Naive thymus-derived CD4-positive, alpha-beta T cell (primary cell): ENCODE measurements at regions not wholly inside any gene's neighbourhood (a gene's known extent, or its start where the extent isn't known, plus 50 kb on each side); places are given as distances from the start of the nearest gene placed in this dataset.

ENCODE experiments used
- ATAC-seq: fragments of 150-1000 bp; cut with Tn5 transposase; 2 replicates; pipeline ENCODE4 v1.10.0; 2021; ENCODE audit warnings: mild to moderate bottlenecking, moderate library complexity
- CTCF ChIA-PET: fragments of 350-600 bp; sonication (Branson Sonifier 250); formaldehyde crosslinking; loops from one replicate; lab custom pipeline; 2021; ENCODE audit warnings: antibody characterized with exemption; lab: Charles Lee
- POLR2A ChIA-PET: fragments of 350-600 bp; sonication (Branson Sonifier 250); formaldehyde crosslinking; loops from one replicate; lab custom pipeline; 2021; ENCODE audit warnings: antibody characterized with exemption, inconsistent platforms; lab: Charles Lee
- DNase-seq, 9 donors: peaks; one replicate each; pipeline versions ENCODE4 v3.0.0 to v3.0.0-alpha.2; 2020 to 2022; ENCODE audit warnings: mixed read lengths in 1 of 9
- H3K27ac ChIP-seq: one replicate; pipeline ENCODE4 v1.7.0; 2013; ENCODE audit warnings: mild to moderate bottlenecking, low read depth, low read length, moderate library complexity
- H3K27me3 ChIP-seq, 2 donors: one replicate each; pipeline ENCODE4 v1.7.0; 2013; ENCODE audit warnings: low read length in 2 of 2, mild to moderate bottlenecking in 2 of 2, moderate library complexity in 2 of 2; ENCODE audit not compliant: control insufficient read depth in 2 of 2, insufficient read depth in 2 of 2
- H3K36me3 ChIP-seq, 3 experiments: 1 replicate in 2 of 3; 2 replicates in 1 of 3; pipeline ENCODE4 v1.7.0; 2013; ENCODE audit warnings: low read length in 3 of 3, mild to moderate bottlenecking in 3 of 3, moderate library complexity in 1 of 3; ENCODE audit not compliant: insufficient read depth in 3 of 3, control insufficient read depth in 2 of 3
- H3K4me1 ChIP-seq, 2 donors: one replicate each; pipeline ENCODE4 v1.7.0; 2013; ENCODE audit warnings: low read length in 2 of 2, mild to moderate bottlenecking in 2 of 2, moderate library complexity in 1 of 2; ENCODE audit not compliant: control insufficient read depth in 2 of 2, insufficient read depth in 2 of 2
- H3K4me3 ChIP-seq: 2 replicates; pipeline ENCODE4 v1.7.0; 2013; ENCODE audit warnings: mild to moderate bottlenecking, low read length
- H3K9me3 ChIP-seq, 3 experiments: 1 replicate in 2 of 3; 2 replicates in 1 of 3; pipeline ENCODE4 v1.7.0; 2013; ENCODE audit warnings: low read length in 3 of 3; ENCODE audit not compliant: control insufficient read depth in 2 of 3
- H3K27ac Mint-ChIP-seq, 9 donors: one replicate each; pipeline ENCODE4 v1.8.0; 2020 to 2022; ENCODE audit warnings: mixed read lengths in 9 of 9, mild to moderate bottlenecking in 8 of 9, moderate library complexity in 5 of 9, inconsistent platforms in 2 of 9
- H3K27me3 Mint-ChIP-seq, 5 donors: one replicate each; pipeline ENCODE4 v1.8.0; 2021 to 2022; ENCODE audit warnings: mixed read lengths in 5 of 5, mild to moderate bottlenecking in 1 of 5
- H3K36me3 Mint-ChIP-seq, 5 donors: one replicate each; pipeline ENCODE4 v1.8.0; 2020 to 2022; ENCODE audit warnings: mixed read lengths in 5 of 5, mild to moderate bottlenecking in 3 of 5, inconsistent platforms in 1 of 5
- H3K4me1 Mint-ChIP-seq, 7 donors: one replicate each; pipeline ENCODE4 v1.8.0; 2020 to 2022; ENCODE audit warnings: mixed read lengths in 7 of 7, mild to moderate bottlenecking in 3 of 7, inconsistent platforms in 1 of 7
- H3K4me3 Mint-ChIP-seq, 10 donors: one replicate each; pipeline ENCODE4 v1.8.0; 2020 to 2022; ENCODE audit warnings: mild to moderate bottlenecking in 10 of 10, mixed read lengths in 10 of 10, moderate library complexity in 6 of 10, inconsistent platforms in 2 of 10
- H3K9me3 Mint-ChIP-seq, 11 donors: one replicate each; pipeline ENCODE4 v1.8.0; 2020 to 2022; ENCODE audit warnings: mixed read lengths in 11 of 11, mild to moderate bottlenecking in 4 of 11, inconsistent platforms in 1 of 11, moderate library complexity in 1 of 11
- intact Hi-C, 2 donors: fragments of 100-400 bp; cut with micrococcal nuclease; formaldehyde crosslinking; loops; one replicate each; pipeline ENCODE4 v1.15.1; 2023

DNA sequence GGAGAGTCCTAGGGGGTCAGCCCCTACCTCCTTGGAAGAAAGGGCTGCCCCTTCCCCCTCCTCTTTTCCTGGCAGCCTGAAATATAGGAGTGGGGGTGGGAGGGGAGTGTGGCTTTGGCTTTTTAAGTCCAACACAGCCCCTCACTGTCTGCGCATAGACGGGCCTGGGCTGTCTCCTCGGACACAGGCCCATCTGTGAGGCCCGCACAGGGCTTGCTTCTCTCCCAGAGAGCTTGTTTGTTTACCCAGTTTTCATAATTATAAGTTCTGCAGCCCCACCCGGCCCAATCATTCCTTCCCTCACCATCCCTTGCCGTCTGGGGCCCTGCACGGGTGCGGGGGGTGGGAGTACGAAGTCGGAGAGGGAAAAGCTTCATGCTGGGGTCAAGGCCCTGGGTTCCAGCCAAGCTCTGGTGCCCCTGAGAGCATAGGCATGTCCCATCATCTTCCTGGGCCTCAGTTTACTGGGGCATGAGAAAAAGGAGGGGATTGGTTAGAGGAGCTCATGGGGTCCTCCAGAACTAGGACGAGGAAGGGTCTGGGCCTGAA, 54.0 kb upstream of the STXBP1 start:
- peak overlapping the region; percentile 65 for H3K27ac ChIP-seq

GRCh38 chr9:127558581-127559246, 53.4 kb upstream of the STXBP1 start:
- H3K4me1 ChIP-seq, result peaks cover 32 to 45% of the 10 kb centered on the region in 2 donors
- Mint-ChIP-seq H3K4me1 (peaks cover 56 to 91% (median 67%) of the 10 kb centered on the region in 7 donors), H3K9me3 (no peaks in the 10 kb centered on the region), H3K4me3 (peak overlapping the region; percentile 54 to 80 (median 64)), H3K27ac (peak overlapping the region; percentile 75 to 93 (median 82)), H3K27me3 (no peaks in the 10 kb centered on the region), H3K36me3 (peaks cover 0 to 30% (median 0%) of the 10 kb centered on the region in 5 donors)
- peak overlapping the region; percentile 65 for H3K27ac ChIP-seq
- ATAC-seq, result no peak
- no peaks in the 10 kb centered on the region for H3K9me3 ChIP-seq
- no peaks in the 10 kb centered on the region for H3K36me3 ChIP-seq
- intact Hi-C loops, result no loop called here
- H3K4me3 ChIP-seq, result no peak overlapping the region
- DNase-seq, result no peak
- POLR2A ChIA-PET, result interaction anchor here (0.5 to 1.4 kb wide), 4 partner anchors 10 to 634 kb away, joined by 3 to 4 read pairs (median 4); partner anchors contain the start of gene LRSAM1
- CTCF ChIA-PET, result interaction anchor here (0.6 to 1.8 kb wide), 5 partner anchors 28 to 213 kb away, joined by 3 to 5 read pairs (median 4); partner anchors contain the start of gene TOR2A
- no peaks in the 10 kb centered on the region for H3K27me3 ChIP-seq

More for the DNA sequence above, 54.0 kb upstream of the STXBP1 start:
- Histone ChIP-seq H3K36me3 (no peaks in the 10 kb centered on the region), H3K4me3 (no peak overlapping the region), H3K9me3 (no peaks in the 10 kb centered on the region), H3K27me3 (no peaks in the 10 kb centered on the region), H3K4me1 (peaks cover 32 to 45% of the 10 kb centered on the region in 2 donors)
- no peak for ATAC-seq
- POLR2A ChIA-PET, result interaction anchor here (0.5 to 1.8 kb wide), 5 partner anchors 12 to 634 kb away, joined by 3 to 4 read pairs (median 4); partner anchors contain the start of gene LRSAM1
- H3K4me3 Mint-ChIP-seq, result peak overlapping the region; percentile 9 to 80 (median 64)
- H3K4me1 Mint-ChIP-seq, result peaks cover 54 to 92% (median 67%) of the 10 kb centered on the region in 7 donors
- DNase-seq, result no peak
- H3K36me3 Mint-ChIP-seq, result peaks cover 0 to 31% (median 0%) of the 10 kb centered on the region in 5 donors
- CTCF ChIA-PET, result interaction anchor here (0.6 to 1.8 kb wide), 4 partner anchors 29 to 177 kb away, joined by 3 to 5 read pairs (median 4); partner anchors contain the start of gene TOR2A
- no peaks in the 10 kb centered on the region for H3K27me3 Mint-ChIP-seq
- no peaks in the 10 kb centered on the region for H3K9me3 Mint-ChIP-seq
- H3K27ac Mint-ChIP-seq, result peak overlapping the region; percentile 76 to 93 (median 84)
- intact Hi-C loops, result no loop called here

DNA sequence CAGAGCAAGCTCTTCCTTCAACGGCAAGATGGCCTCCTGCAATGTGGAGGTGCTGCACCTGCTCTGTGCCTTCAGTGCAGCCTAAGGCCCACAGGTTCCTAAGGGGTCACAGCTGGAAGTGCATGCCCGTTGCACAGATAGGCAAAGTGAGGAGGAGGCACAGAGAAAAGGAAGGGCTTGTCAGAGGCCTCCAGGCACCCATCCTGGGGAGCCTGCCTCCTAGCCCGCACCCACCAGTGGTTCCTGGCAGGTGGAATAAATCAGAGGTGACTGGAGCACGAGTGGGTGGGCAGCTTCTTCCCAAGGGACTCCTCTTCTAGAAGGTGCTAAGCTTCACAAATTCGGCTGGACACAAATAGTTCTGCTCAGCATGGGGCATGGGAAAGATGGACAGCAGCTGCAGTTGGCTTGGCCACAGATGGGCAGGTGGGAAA, 52.8 kb upstream of the STXBP1 start:
- DNase-seq (no peak), ATAC-seq (no peak)
- H3K4me1 ChIP-seq, result peaks cover 32 to 45% of the 10 kb centered on the region in 2 donors
- Mint-ChIP-seq H3K36me3 (peaks cover 0 to 29% (median 0%) of the 10 kb centered on the region in 5 donors), H3K27me3 (no peaks in the 10 kb centered on the region), H3K27ac (peak overlapping the region in 7 of 9 donors; percentile 75 to 92 (median 82)), H3K4me3 (peak overlapping the region in 4 of 10 donors; percentile 59 to 77 (median 69)), H3K4me1 (peaks cover 53 to 86% (median 67%) of the 10 kb centered on the region in 7 donors), H3K9me3 (no peaks in the 10 kb centered on the region)
- no peaks in the 10 kb centered on the region for H3K36me3 ChIP-seq
- H3K27me3 ChIP-seq, result no peaks in the 10 kb centered on the region
- intact Hi-C loops, result no loop called here
- H3K27ac ChIP-seq, result peak overlapping the region; percentile 23
- H3K9me3 ChIP-seq, result no peaks in the 10 kb centered on the region
- CTCF ChIA-PET, result interaction anchor here (0.6 to 1.8 kb wide), 4 partner anchors 28 to 212 kb away, joined by 3 to 5 read pairs (median 4); partner anchors contain the start of gene TOR2A
- H3K4me3 ChIP-seq, result no peak overlapping the region
- POLR2A ChIA-PET, result interaction anchor here (0.8 to 1.4 kb wide), 4 partner anchors 9 to 108 kb away, joined by 3 to 4 read pairs (median 4); partner anchors contain the start of gene LRSAM1

- DNase-seq, result peak in 1 of 9 donors; percentile 38
- peaks cover 37 to 70% (median 49%) of the 10 kb centered on the region in 7 donors for H3K4me1 Mint-ChIP-seq
These were observed 50.4 kb upstream of the STXBP1 start for GRCh38 chr9:127561491-127562278.

More at GRCh38 chr9:127561491-127562278, 50.4 kb upstream of the STXBP1 start:
- no peak overlapping the region for H3K27ac ChIP-seq
- no peaks in the 10 kb centered on the region for H3K9me3 ChIP-seq
- H3K4me3 Mint-ChIP-seq, result peak overlapping the region in 1 of 10 donors; percentile 66
- H3K27me3 Mint-ChIP-seq, result no peaks in the 10 kb centered on the region
- ATAC-seq, result peak; percentile 91
- CTCF ChIA-PET, result no interaction called here
- POLR2A ChIA-PET, result no interaction called here
- intact Hi-C loops, result no loop called here
- no peaks in the 10 kb centered on the region for H3K27me3 ChIP-seq
- peaks cover 0 to 26% (median 0%) of the 10 kb centered on the region in 5 donors for H3K36me3 Mint-ChIP-seq
- H3K4me1 ChIP-seq, result peaks cover 20 to 31% of the 10 kb centered on the region in 2 donors
- H3K4me3 ChIP-seq, result no peak overlapping the region
- H3K27ac Mint-ChIP-seq, result peak overlapping the region in 6 of 9 donors; percentile 10 to 55 (median 36)
- no peaks in the 10 kb centered on the region for H3K36me3 ChIP-seq
- H3K9me3 Mint-ChIP-seq, result no peaks in the 10 kb centered on the region
